ENCODE measurements at regions not wholly inside any gene's neighbourhood (a gene's known extent, or its start where the extent isn't known, plus 50 kb on each side); places are given as distances from the start of the nearest gene placed in this dataset.

DNA sequence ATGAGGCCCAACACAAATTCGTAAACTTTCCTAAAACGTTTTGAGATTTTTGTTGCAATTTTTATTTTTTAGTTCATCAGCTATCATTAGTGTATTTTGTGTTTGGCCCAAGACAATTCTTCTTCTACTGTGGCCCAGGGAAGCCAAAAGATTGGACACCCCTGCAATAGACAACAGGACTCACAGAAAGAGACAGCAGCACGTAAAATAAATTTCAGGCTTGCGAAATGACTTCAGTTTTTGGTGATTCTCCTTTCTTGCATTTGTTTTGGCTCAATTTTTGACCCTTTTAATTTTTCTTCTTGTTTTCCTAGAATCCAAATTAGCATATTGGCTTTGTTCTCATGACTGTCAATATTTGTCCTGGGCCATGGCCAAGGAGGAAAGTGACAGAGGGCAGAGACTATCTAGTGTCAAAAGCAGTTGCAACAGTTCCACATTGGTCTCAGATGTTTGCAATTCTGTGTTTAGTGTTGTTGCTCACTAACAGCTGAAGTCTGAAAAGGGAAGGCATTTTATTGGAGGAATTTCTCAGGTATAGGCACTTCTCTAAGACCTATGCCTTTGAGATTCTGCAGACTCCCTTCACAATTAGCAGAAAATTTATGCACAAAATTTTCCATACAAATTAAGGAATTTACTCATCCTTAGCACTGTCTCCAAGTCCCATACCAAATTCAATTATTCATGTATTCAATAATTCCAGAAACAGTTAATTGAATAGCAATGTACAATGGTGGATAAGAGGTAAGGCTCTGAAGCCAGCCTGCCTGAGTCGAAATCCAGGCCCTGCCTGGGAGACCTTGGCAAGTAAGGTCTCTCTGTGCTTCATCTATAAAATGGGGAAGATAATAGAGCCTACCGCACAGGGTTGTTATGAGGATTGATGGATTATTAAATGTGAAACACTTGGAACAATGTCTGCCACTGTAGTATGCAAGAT lies 160.9 kb upstream of the IVNS1ABP start:
- TF ChIP-seq KLF16 (CRISPR knock-in tag; IDR thresholded peaks at IDR 0.05), result no peak
- no peak for TF ChIP-seq IKZF4 (CRISPR knock-in tag; IDR thresholded peaks at IDR 0.05; ENCODE audit: borderline replicate concordance, low read depth, not compliant biosample characterization)
- no peak for TF ChIP-seq RAD21 (CRISPR knock-in tag; IDR thresholded peaks at IDR 0.05)
- TF ChIP-seq SNRNP70 (IDR thresholded peaks at IDR 0.05; ENCODE audit: low read depth, low read length), result no peak
- TF ChIP-seq E2F1 (CRISPR knock-in tag; IDR thresholded peaks at IDR 0.05), result no peak
